Lung (tissue), 11 donors: ENCODE measurements at regions not wholly inside any gene's neighbourhood (a gene's known extent, or its start where the extent isn't known, plus 50 kb on each side); places are given as distances from the start of the nearest gene placed in this dataset.

Experiments
- ATAC-seq: fragments of 200-7000 bp; cut with Tn5 transposase; one replicate; pipeline ENCODE4 v1.9.1; 2020; ENCODE audit warnings: moderate number of reproducible peaks; ENCODE audit not compliant: insufficient read depth, low FRiP score
- DNase-seq, 3 donors: peaks; one replicate each; pipeline ENCODE4 v3.0.0-alpha.2; 2013 to 2017
- H3K27ac ChIP-seq, 2 donors: one replicate each; pipeline ENCODE4 v1.5.1; 2013; ENCODE audit warnings: mild to moderate bottlenecking in 2 of 2, moderate library complexity in 2 of 2, control low read depth in 1 of 2, inconsistent platforms in 1 of 2, low read depth in 1 of 2, low read length in 1 of 2
- H3K27me3 ChIP-seq, 3 donors: one replicate each; pipeline ENCODE4 v1.5.1; 2013; ENCODE audit warnings: low read length in 2 of 3; ENCODE audit not compliant: control insufficient read depth in 3 of 3, insufficient read depth in 3 of 3
- H3K36me3 ChIP-seq, 4 donors: one replicate each; pipeline ENCODE4 v1.5.1; 2013; ENCODE audit warnings: low read length in 4 of 4, mild to moderate bottlenecking in 1 of 4, moderate library complexity in 1 of 4; ENCODE audit not compliant: control insufficient read depth in 4 of 4, insufficient read depth in 4 of 4
- H3K4me1 ChIP-seq, 5 donors: one replicate each; pipeline ENCODE4 v1.5.1; 2013; ENCODE audit warnings: low read length in 5 of 5, mild to moderate bottlenecking in 2 of 5, moderate library complexity in 1 of 5; ENCODE audit not compliant: control insufficient read depth in 5 of 5, insufficient read depth in 5 of 5
- H3K4me3 ChIP-seq: one replicate; pipeline ENCODE4 v1.5.1; 2013; ENCODE audit warnings: mild to moderate bottlenecking, control low read depth, moderate library complexity
- H3K9ac ChIP-seq, 2 donors: one replicate each; pipeline ENCODE4 v1.5.1; 2013; ENCODE audit warnings: low read length in 2 of 2, control low read depth in 1 of 2; ENCODE audit not compliant: insufficient read depth in 1 of 2
- H3K9me3 ChIP-seq, 4 donors: one replicate each; pipeline ENCODE4 v1.5.1; 2013; ENCODE audit warnings: low read length in 3 of 4, mild to moderate bottlenecking in 1 of 4, moderate library complexity in 1 of 4; ENCODE audit not compliant: control insufficient read depth in 4 of 4, insufficient read depth in 3 of 4
- CTCF ChIP-seq: IDR thresholded peaks from 2 replicates; pipeline ENCODE4 v1.5.1; 2012; ENCODE audit warnings: mild to moderate bottlenecking; ENCODE audit errors: control extremely low read depth, extremely low read depth
- WGBS, 2 donors: extraction: QIAGEN DNeasy Blood & Tissue Kit; methylation state at CpG; one replicate each; pipeline ENCODE4 v1.1.7; 2013; 5-methylcytosine and 5-hydroxymethylcytosine counted together
- donor health status: control.
- donor health status: control.
- donor health status: Bipolar disorder and iron deficiency.
- donor health status: healthy.
- donor health status: DM: yes; HTN: yes; CAD: no.

- Histone ChIP-seq H3K9me3 (no peaks in the 10 kb centered on the region), H3K27me3 (no peaks in the 10 kb centered on the region), H3K4me3 (no peak overlapping the region), H3K36me3 (no peaks in the 10 kb centered on the region), H3K27ac (no peak overlapping the region), H3K9ac (no peak overlapping the region), H3K4me1 (peaks cover 0 to 2% (median 0%) of the 10 kb centered on the region in 5 donors)
- no peak for ATAC-seq
- WGBS, 2 donors = 91 to 100% methylated on average over 3 of the region's 3 CpGs
- DNase-seq = no peak
- no peak for TF ChIP-seq CTCF
Observed at GRCh38 chr10:30793093-30793492, 163.5 kb upstream of the LYZL2 start.

- TF ChIP-seq CTCF = no peak
- Histone ChIP-seq H3K27me3 (no peaks in the 10 kb centered on the region), H3K4me3 (no peak overlapping the region), H3K9ac (no peak overlapping the region), H3K4me1 (peaks cover 0 to 4% (median 0%) of the 10 kb centered on the region in 5 donors), H3K9me3 (no peaks in the 10 kb centered on the region), H3K27ac (no peak overlapping the region), H3K36me3 (no peaks in the 10 kb centered on the region)
- DNase-seq = no peak
- ATAC-seq = no peak
- WGBS, 2 donors = 55 to 63% methylated on average over 2 of the region's 2 CpGs
Observed at GRCh38 chr10:30792025-30792424, 162.5 kb upstream of the LYZL2 start.

GRCh38 chr10:30791197-30791611 is 161.7 kb upstream of the LYZL2 start:
- H3K9me3 ChIP-seq = no peaks in the 10 kb centered on the region
- H3K27ac ChIP-seq = no peak overlapping the region
- H3K27me3 ChIP-seq = no peaks in the 10 kb centered on the region
- TF ChIP-seq CTCF = no peak
- no peak for DNase-seq
- WGBS, 2 donors = 87 to 89% methylated on average over 5 of the region's 5 CpGs
- peaks cover 0 to 4% (median 0%) of the 10 kb centered on the region in 5 donors for H3K4me1 ChIP-seq
- ATAC-seq = no peak
- no peak overlapping the region for H3K9ac ChIP-seq
- no peak overlapping the region for H3K4me3 ChIP-seq
- H3K36me3 ChIP-seq = no peaks in the 10 kb centered on the region

- Histone ChIP-seq H3K9ac (no peak overlapping the region), H3K4me1 (peaks cover 0 to 4% (median 0%) of the 10 kb centered on the region in 5 donors), H3K9me3 (no peaks in the 10 kb centered on the region), H3K27ac (no peak overlapping the region), H3K36me3 (no peaks in the 10 kb centered on the region), H3K27me3 (no peaks in the 10 kb centered on the region), H3K4me3 (no peak overlapping the region)
- DNase-seq = no peak
- WGBS, 2 donors = 95 to 97% methylated on average over 8 of the region's 10 CpGs
- no peak for TF ChIP-seq CTCF
- no peak for ATAC-seq
Observed at GRCh38 chr10:30789806-30790205, 160.3 kb upstream of the LYZL2 start.
